ENCODE measurements at regions not wholly inside any gene's neighbourhood (a gene's known extent, or its start where the extent isn't known, plus 50 kb on each side); places are given as distances from the start of the nearest gene placed in this dataset.
"Not testable (repeated sequence)": the region's sequence is repeated elsewhere in the genome, so short reads cannot be mapped to it uniquely, and the experiment has no call there.

- DNase-seq, result no peak
Observed at GRCh38 chr2:142310530-142310929, 179.7 kb upstream of the LRP1B start.

GRCh38 chr2:142308744-142309143, 177.9 kb upstream of the LRP1B start:
- no peak for DNase-seq

GRCh38 chr2:142307616-142308115, 176.8 kb upstream of the LRP1B start:
- DNase-seq, result no peak

- DNase-seq, result no peak
Observed at GRCh38 chr2:142307086-142307485, 176.3 kb upstream of the LRP1B start.

- no peak for DNase-seq
Observed at GRCh38 chr2:142306131-142306530, 175.3 kb upstream of the LRP1B start.

GRCh38 chr2:142300517-142300916, 169.7 kb upstream of the LRP1B start:
- DNase-seq, result no peak

- no peak for DNase-seq
Observed at GRCh38 chr2:142299021-142299420, 168.2 kb upstream of the LRP1B start.

GRCh38 chr2:142294225-142294624, 163.4 kb upstream of the LRP1B start:
- no peak for DNase-seq

GRCh38 chr2:142291969-142292368, 161.2 kb upstream of the LRP1B start:
- DNase-seq, result no peak

GRCh38 chr2:142290931-142291330, 160.1 kb upstream of the LRP1B start:
- peak in 1 of 2 experiments; percentile 23 for DNase-seq

GRCh38 chr2:142286618-142287017, 155.8 kb upstream of the LRP1B start:
- no peak for DNase-seq

GRCh38 chr2:142285480-142285879, 154.7 kb upstream of the LRP1B start:
- no peak for DNase-seq

- not testable (repeated sequence) for DNase-seq
Observed at GRCh38 chr2:142284336-142284735, 153.5 kb upstream of the LRP1B start.

GRCh38 chr2:142280831-142281230, 150.0 kb upstream of the LRP1B start:
- DNase-seq, result no peak

- DNase-seq, result no peak
Observed at GRCh38 chr2:142270990-142271389, 140.2 kb upstream of the LRP1B start.

- DNase-seq, result no peak
Observed at GRCh38 chr2:142270291-142270690, 139.5 kb upstream of the LRP1B start.

- DNase-seq, result no peak
Observed at GRCh38 chr2:142259356-142259755, 128.5 kb upstream of the LRP1B start.

- no peak for DNase-seq
Observed at GRCh38 chr2:142254031-142254430, 123.2 kb upstream of the LRP1B start.

- no peak for DNase-seq
Observed at GRCh38 chr2:142241016-142241415, 110.2 kb upstream of the LRP1B start.

GRCh38 chr2:142236181-142236580, 105.4 kb upstream of the LRP1B start:
- no peak for DNase-seq

- peak; percentile 9 to 40 for DNase-seq
Observed at GRCh38 chr2:142234741-142235140, 103.9 kb upstream of the LRP1B start.

- no peak for DNase-seq
Observed at GRCh38 chr2:142223309-142223708, 92.5 kb upstream of the LRP1B start.

- peak in 1 of 2 experiments; percentile 58 for DNase-seq
Observed at GRCh38 chr2:142222715-142223114, 91.9 kb upstream of the LRP1B start.

GRCh38 chr2:142220901-142221300, 90.1 kb upstream of the LRP1B start:
- peak in 1 of 2 experiments; percentile 26 for DNase-seq

GRCh38 chr2:142220239-142220638, 89.4 kb upstream of the LRP1B start:
- DNase-seq, result peak in 1 of 2 experiments; percentile 20

- DNase-seq, result no peak
Observed at GRCh38 chr2:142218471-142218870, 87.7 kb upstream of the LRP1B start.

All from NCI-H2081 (cell line).